Keratinocyte (primary cell): ENCODE measurements at regions not wholly inside any gene's neighbourhood (a gene's known extent, or its start where the extent isn't known, plus 50 kb on each side); places are given as distances from the start of the nearest gene placed in this dataset.

ENCODE experiments used
- EZH2 ChIP-seq: IDR thresholded peaks from one replicate; pipeline ENCODE4 v1.6.1; 2012; ENCODE audit warnings: inconsistent platforms, mild to moderate bottlenecking, low read length, moderate library complexity
- TF ChIP-seq, protein P1 (sequence below), 3 experiments: IDR thresholded peaks in 1 of 3; conservative IDR thresholded peaks in 1 of 3; optimal IDR thresholded peaks in 1 of 3; 2 replicates in 2 of 3; 3 replicates in 1 of 3; pipeline versions ENCODE3 to v1.5.1; 2011; ENCODE audit warnings: low read length in 3 of 3, mild to moderate bottlenecking in 3 of 3, moderate library complexity in 2 of 3, control low read depth in 1 of 3, inconsistent platforms in 1 of 3; ENCODE audit not compliant: insufficient read depth in 2 of 3; ENCODE audit errors: extremely low read depth in 1 of 3

DNA sequence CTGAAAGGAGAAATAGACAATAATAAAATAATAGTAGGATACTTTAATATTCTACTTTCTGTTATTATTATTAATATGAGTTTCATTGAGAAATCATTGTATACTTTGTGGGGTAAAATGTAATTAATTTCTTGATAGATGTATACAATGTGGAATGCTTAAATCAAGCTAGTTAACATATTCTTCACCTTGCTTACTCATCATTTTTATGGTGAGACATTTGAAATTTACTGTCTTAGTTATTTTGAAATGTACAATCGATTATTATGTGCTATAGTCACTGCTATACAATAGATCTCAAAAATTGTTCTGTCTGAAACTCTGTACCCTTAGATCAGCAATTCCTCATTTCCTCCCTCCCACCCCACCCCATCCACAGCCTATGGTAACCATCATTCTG lies 720.3 kb downstream of the RNF144B start:
- TF ChIP-seq, protein P1, sequence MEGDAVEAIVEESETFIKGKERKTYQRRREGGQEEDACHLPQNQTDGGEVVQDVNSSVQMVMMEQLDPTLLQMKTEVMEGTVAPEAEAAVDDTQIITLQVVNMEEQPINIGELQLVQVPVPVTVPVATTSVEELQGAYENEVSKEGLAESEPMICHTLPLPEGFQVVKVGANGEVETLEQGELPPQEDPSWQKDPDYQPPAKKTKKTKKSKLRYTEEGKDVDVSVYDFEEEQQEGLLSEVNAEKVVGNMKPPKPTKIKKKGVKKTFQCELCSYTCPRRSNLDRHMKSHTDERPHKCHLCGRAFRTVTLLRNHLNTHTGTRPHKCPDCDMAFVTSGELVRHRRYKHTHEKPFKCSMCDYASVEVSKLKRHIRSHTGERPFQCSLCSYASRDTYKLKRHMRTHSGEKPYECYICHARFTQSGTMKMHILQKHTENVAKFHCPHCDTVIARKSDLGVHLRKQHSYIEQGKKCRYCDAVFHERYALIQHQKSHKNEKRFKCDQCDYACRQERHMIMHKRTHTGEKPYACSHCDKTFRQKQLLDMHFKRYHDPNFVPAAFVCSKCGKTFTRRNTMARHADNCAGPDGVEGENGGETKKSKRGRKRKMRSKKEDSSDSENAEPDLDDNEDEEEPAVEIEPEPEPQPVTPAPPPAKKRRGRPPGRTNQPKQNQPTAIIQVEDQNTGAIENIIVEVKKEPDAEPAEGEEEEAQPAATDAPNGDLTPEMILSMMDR (optimal IDR thresholded peaks at IDR 0.05 in 1 of 3, IDR thresholded peaks at IDR 0.05 in 1 of 3, conservative IDR thresholded peaks at IDR 0.05 in 1 of 3; ENCODE audit: extremely low read depth in 1 of 3, insufficient read depth in 2 of 3, low read length in 3 of 3): no peak
- TF ChIP-seq EZH2: no peak
